ENCODE measurements at regions not wholly inside any gene's neighbourhood (a gene's known extent, or its start where the extent isn't known, plus 50 kb on each side); places are given as distances from the start of the nearest gene placed in this dataset.

GRCh38 chr2:192854031-192854430 lies 659.3 kb upstream of the TMEFF2 start:
- no peak for TF ChIP-seq CTCF (IDR thresholded peaks at IDR 0.05)
- TF ChIP-seq POLR2A (IDR thresholded peaks at IDR 0.05), result no peak
- no peak for TF ChIP-seq POLR2AphosphoS5 (IDR thresholded peaks at IDR 0.05)

All from breast epithelium (tissue), 3 donors.